Activated CD4-positive, CD25-positive, alpha-beta regulatory T cell (primary cell): ENCODE measurements at regions not wholly inside any gene's neighbourhood (a gene's known extent, or its start where the extent isn't known, plus 50 kb on each side); places are given as distances from the start of the nearest gene placed in this dataset.
"Not testable (repeated sequence)": the region's sequence is repeated elsewhere in the genome, so short reads cannot be mapped to it uniquely, and the experiment has no call there.

Source experiments
- DNase-seq, 4 experiments: peaks; one replicate each; lab custom pipeline; 2025; lab: John Stamatoyannopoulos, UW

- DNase-seq: no peak
These were observed 150.9 kb upstream of the JUN start for GRCh38 chr1:58934706-58935105.

- no peak for DNase-seq
These were observed 153.1 kb upstream of the JUN start for GRCh38 chr1:58936973-58937372.

- no peak for DNase-seq
These were observed 155.3 kb upstream of the JUN start for GRCh38 chr1:58939146-58939545.

- no peak for DNase-seq
These were observed 156.0 kb upstream of the JUN start for GRCh38 chr1:58939666-58940370.

- no peak for DNase-seq
These were observed 157.8 kb upstream of the JUN start for GRCh38 chr1:58941471-58942289.

GRCh38 chr1:58942759-58943191 is 158.9 kb upstream of the JUN start:
- no peak for DNase-seq

GRCh38 chr1:58943776-58944175 is 159.9 kb upstream of the JUN start:
- DNase-seq: no peak

- DNase-seq: no peak
These were observed 160.6 kb upstream of the JUN start for GRCh38 chr1:58944439-58944838.

- DNase-seq: no peak
These were observed 162.5 kb upstream of the JUN start for GRCh38 chr1:58946390-58946789.

GRCh38 chr1:58948671-58949070 is 164.8 kb upstream of the JUN start:
- no peak for DNase-seq

- no peak for DNase-seq
These were observed 165.8 kb upstream of the JUN start for GRCh38 chr1:58949551-58950220.

- DNase-seq: no peak
These were observed 167.1 kb upstream of the JUN start for GRCh38 chr1:58950897-58951296.

GRCh38 chr1:58953951-58954350 is 170.1 kb upstream of the JUN start:
- not testable (repeated sequence) for DNase-seq

GRCh38 chr1:58963287-58963686 is 179.4 kb upstream of the JUN start:
- not testable (repeated sequence) for DNase-seq

- DNase-seq: no peak
These were observed 180.6 kb upstream of the JUN start for GRCh38 chr1:58964428-58964827.

GRCh38 chr1:58964880-58965279 is 181.0 kb upstream of the JUN start:
- DNase-seq: no peak

GRCh38 chr1:58966103-58966916 is 182.5 kb upstream of the JUN start:
- DNase-seq: no peak

GRCh38 chr1:58966917-58967740 is 183.3 kb upstream of the JUN start:
- no peak for DNase-seq

- no peak for DNase-seq
These were observed 184.6 kb upstream of the JUN start for GRCh38 chr1:58968360-58968952.

- DNase-seq: not testable (repeated sequence)
These were observed 185.3 kb upstream of the JUN start for GRCh38 chr1:58969176-58969575.
